ENCODE measurements at regions not wholly inside any gene's neighbourhood (a gene's known extent, or its start where the extent isn't known, plus 50 kb on each side); places are given as distances from the start of the nearest gene placed in this dataset.

GRCh38 chr11:110856340-110856739, 144.1 kb upstream of the ARHGAP20 start:
- TF ChIP-seq, protein P1, sequence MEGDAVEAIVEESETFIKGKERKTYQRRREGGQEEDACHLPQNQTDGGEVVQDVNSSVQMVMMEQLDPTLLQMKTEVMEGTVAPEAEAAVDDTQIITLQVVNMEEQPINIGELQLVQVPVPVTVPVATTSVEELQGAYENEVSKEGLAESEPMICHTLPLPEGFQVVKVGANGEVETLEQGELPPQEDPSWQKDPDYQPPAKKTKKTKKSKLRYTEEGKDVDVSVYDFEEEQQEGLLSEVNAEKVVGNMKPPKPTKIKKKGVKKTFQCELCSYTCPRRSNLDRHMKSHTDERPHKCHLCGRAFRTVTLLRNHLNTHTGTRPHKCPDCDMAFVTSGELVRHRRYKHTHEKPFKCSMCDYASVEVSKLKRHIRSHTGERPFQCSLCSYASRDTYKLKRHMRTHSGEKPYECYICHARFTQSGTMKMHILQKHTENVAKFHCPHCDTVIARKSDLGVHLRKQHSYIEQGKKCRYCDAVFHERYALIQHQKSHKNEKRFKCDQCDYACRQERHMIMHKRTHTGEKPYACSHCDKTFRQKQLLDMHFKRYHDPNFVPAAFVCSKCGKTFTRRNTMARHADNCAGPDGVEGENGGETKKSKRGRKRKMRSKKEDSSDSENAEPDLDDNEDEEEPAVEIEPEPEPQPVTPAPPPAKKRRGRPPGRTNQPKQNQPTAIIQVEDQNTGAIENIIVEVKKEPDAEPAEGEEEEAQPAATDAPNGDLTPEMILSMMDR (IDR thresholded peaks at IDR 0.05 in 2 of 3, conservative IDR thresholded peaks at IDR 0.05 in 1 of 3; ENCODE audit: control insufficient read depth in 2 of 3, extremely low read depth in 1 of 3, insufficient read depth in 1 of 3, low read depth in 3 of 3, low read length in 3 of 3) = no peak
- TF ChIP-seq TAF1 (IDR thresholded peaks at IDR 0.05; ENCODE audit: borderline replicate concordance, low read depth, low read length) = no peak
- no peak for TF ChIP-seq CHD4 (IDR thresholded peaks at IDR 0.05)
- TF ChIP-seq, protein P2, sequence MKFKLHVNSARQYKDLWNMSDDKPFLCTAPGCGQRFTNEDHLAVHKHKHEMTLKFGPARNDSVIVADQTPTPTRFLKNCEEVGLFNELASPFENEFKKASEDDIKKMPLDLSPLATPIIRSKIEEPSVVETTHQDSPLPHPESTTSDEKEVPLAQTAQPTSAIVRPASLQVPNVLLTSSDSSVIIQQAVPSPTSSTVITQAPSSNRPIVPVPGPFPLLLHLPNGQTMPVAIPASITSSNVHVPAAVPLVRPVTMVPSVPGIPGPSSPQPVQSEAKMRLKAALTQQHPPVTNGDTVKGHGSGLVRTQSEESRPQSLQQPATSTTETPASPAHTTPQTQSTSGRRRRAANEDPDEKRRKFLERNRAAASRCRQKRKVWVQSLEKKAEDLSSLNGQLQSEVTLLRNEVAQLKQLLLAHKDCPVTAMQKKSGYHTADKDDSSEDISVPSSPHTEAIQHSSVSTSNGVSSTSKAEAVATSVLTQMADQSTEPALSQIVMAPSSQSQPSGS (IDR thresholded peaks at IDR 0.05; ENCODE audit: low read length) = no peak
- no peak for TF ChIP-seq CREB1 (IDR thresholded peaks at IDR 0.05; ENCODE audit: low read depth)
- TF ChIP-seq NR2C2 (IDR thresholded peaks at IDR 0.05; ENCODE audit: borderline replicate concordance, control insufficient read depth, insufficient read length, low read depth) = no peak

Data from GM12878 (cell line).